MV-4-11 (cell line): ENCODE measurements at regions not wholly inside any gene's neighbourhood (a gene's known extent, or its start where the extent isn't known, plus 50 kb on each side); places are given as distances from the start of the nearest gene placed in this dataset.
"Not testable (repeated sequence)": the region's sequence is repeated elsewhere in the genome, so short reads cannot be mapped to it uniquely, and the experiment has no call there.

Source experiments
- DNase-seq: peaks from one replicate; lab custom pipeline; 2025; lab: John Stamatoyannopoulos, UW

GRCh38 chr9:129457325-129457779 lies 163.5 kb downstream of the C9orf50 start:
- no peak for DNase-seq

- no peak for DNase-seq
Measured at GRCh38 chr9:129456549-129457324, 164.2 kb downstream of the C9orf50 start.

GRCh38 chr9:129455151-129455995 lies 165.5 kb downstream of the C9orf50 start:
- no peak for DNase-seq

GRCh38 chr9:129454467-129455067 lies 166.3 kb downstream of the C9orf50 start:
- DNase-seq = no peak

GRCh38 chr9:129453734-129454133 lies 167.2 kb downstream of the C9orf50 start:
- DNase-seq = no peak

GRCh38 chr9:129451669-129452068 lies 169.2 kb downstream of the C9orf50 start:
- no peak for DNase-seq

GRCh38 chr9:129451089-129451656 lies 169.7 kb downstream of the C9orf50 start:
- DNase-seq = no peak

- no peak for DNase-seq
Measured at GRCh38 chr9:129449066-129449465, 171.8 kb downstream of the C9orf50 start.

GRCh38 chr9:129446828-129447550 lies 173.9 kb downstream of the C9orf50 start:
- no peak for DNase-seq

GRCh38 chr9:129445794-129446306 lies 175.1 kb downstream of the C9orf50 start:
- DNase-seq = no peak

- not testable (repeated sequence) for DNase-seq
Measured at GRCh38 chr9:129443515-129444164, 177.3 kb downstream of the C9orf50 start.

GRCh38 chr9:129442803-129443511 lies 177.9 kb downstream of the C9orf50 start:
- DNase-seq = no peak

GRCh38 chr9:129441852-129442251 lies 179.0 kb downstream of the C9orf50 start:
- DNase-seq = no peak

GRCh38 chr9:129440435-129441186 lies 180.3 kb downstream of the C9orf50 start:
- no peak for DNase-seq

- DNase-seq = no peak
Measured at GRCh38 chr9:129439242-129439641, 181.7 kb downstream of the C9orf50 start.

GRCh38 chr9:129437626-129438323 lies 183.1 kb downstream of the C9orf50 start:
- no peak for DNase-seq

- no peak for DNase-seq
Measured at GRCh38 chr9:129436751-129437625, 183.9 kb downstream of the C9orf50 start.
